ENCODE measurements at regions not wholly inside any gene's neighbourhood (a gene's known extent, or its start where the extent isn't known, plus 50 kb on each side); places are given as distances from the start of the nearest gene placed in this dataset.

GRCh38 chr2:142580691-142581090 is 296.8 kb upstream of the KYNU start:
- Histone ChIP-seq H3K4me3 (no peak overlapping the region), H3K4me1 (no peaks in the 10 kb centered on the region), H3K27ac (no peak overlapping the region), H3K36me3 (ENCODE audit: insufficient read depth in 1 of 2, low read depth in 1 of 2) (no peaks in the 10 kb centered on the region), H3K27me3 (ENCODE audit: insufficient read depth in 3 of 3, low read length in 2 of 3) (no peaks in the 10 kb centered on the region), H3K9me3 (no peaks in the 10 kb centered on the region)
- DNase-seq (no peak), ATAC-seq (no peak)
- WGBS, 3 donors, result 88 to 94% (median 90%) methylated on average over 5 of the region's 5 CpGs
- intact Hi-C loops (cut with DNase I), result no loop called here
- TF ChIP-seq, protein P1, sequence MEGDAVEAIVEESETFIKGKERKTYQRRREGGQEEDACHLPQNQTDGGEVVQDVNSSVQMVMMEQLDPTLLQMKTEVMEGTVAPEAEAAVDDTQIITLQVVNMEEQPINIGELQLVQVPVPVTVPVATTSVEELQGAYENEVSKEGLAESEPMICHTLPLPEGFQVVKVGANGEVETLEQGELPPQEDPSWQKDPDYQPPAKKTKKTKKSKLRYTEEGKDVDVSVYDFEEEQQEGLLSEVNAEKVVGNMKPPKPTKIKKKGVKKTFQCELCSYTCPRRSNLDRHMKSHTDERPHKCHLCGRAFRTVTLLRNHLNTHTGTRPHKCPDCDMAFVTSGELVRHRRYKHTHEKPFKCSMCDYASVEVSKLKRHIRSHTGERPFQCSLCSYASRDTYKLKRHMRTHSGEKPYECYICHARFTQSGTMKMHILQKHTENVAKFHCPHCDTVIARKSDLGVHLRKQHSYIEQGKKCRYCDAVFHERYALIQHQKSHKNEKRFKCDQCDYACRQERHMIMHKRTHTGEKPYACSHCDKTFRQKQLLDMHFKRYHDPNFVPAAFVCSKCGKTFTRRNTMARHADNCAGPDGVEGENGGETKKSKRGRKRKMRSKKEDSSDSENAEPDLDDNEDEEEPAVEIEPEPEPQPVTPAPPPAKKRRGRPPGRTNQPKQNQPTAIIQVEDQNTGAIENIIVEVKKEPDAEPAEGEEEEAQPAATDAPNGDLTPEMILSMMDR (IDR thresholded peaks at IDR 0.05), result no peak

DNA sequence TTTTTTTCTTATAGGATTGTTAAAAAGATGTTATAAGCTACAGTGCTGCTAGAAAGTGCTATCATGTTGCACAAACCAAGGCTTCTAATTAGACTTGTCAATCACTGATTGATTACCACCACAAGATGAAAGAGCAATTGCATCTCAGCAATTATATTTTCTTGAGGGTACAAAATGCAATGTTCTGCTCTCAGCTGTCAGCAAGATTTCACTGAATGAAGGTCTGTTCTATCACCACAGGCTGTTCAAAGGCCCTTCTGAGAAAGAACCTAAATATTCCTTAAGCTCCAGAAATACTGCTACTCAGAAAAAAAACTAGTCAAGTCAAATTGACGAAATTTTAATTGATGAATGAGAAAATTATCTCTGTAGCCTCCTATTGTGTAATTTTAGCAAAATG is 301.9 kb upstream of the KYNU start:
- DNase-seq, result no peak
- H3K9me3 ChIP-seq, result no peaks in the 10 kb centered on the region
- no peaks in the 10 kb centered on the region for H3K27me3 ChIP-seq (ENCODE audit: insufficient read depth in 3 of 3, low read length in 2 of 3)
- no peak overlapping the region for H3K4me3 ChIP-seq
- TF ChIP-seq, protein P1 (IDR thresholded peaks at IDR 0.05), result no peak
- H3K27ac ChIP-seq, result no peak overlapping the region
- 55 to 75% (median 60%) methylated on average over 1 of the region's 1 CpG for WGBS, 3 donors
- intact Hi-C loops (cut with DNase I), result no loop called here
- no peaks in the 10 kb centered on the region for H3K4me1 ChIP-seq
- ATAC-seq, result no peak
- no peaks in the 10 kb centered on the region for H3K36me3 ChIP-seq (ENCODE audit: insufficient read depth in 1 of 2, low read depth in 1 of 2)

GRCh38 chr2:142574388-142574787 is 303.1 kb upstream of the KYNU start:
- H3K27me3 ChIP-seq (ENCODE audit: insufficient read depth in 3 of 3, low read length in 2 of 3), result no peaks in the 10 kb centered on the region
- DNase-seq (no peak), ATAC-seq (no peak)
- intact Hi-C loops (cut with DNase I), result no loop called here
- H3K4me1 ChIP-seq, result no peaks in the 10 kb centered on the region
- H3K4me3 ChIP-seq, result no peak overlapping the region
- TF ChIP-seq, protein P1 (IDR thresholded peaks at IDR 0.05), result no peak
- H3K27ac ChIP-seq, result no peak overlapping the region
- no peaks in the 10 kb centered on the region for H3K36me3 ChIP-seq (ENCODE audit: insufficient read depth in 1 of 2, low read depth in 1 of 2)
- no peaks in the 10 kb centered on the region for H3K9me3 ChIP-seq

- DNase-seq (no peak), ATAC-seq (no peak)
- no peaks in the 10 kb centered on the region for H3K36me3 ChIP-seq (ENCODE audit: insufficient read depth in 1 of 2, low read depth in 1 of 2)
- TF ChIP-seq, protein P1 (IDR thresholded peaks at IDR 0.05), result no peak
- intact Hi-C loops (cut with DNase I), result no loop called here
- no peaks in the 10 kb centered on the region for H3K27me3 ChIP-seq (ENCODE audit: insufficient read depth in 3 of 3, low read length in 2 of 3)
- 93 to 94% (median 93%) methylated on average over 5 of the region's 5 CpGs for WGBS, 3 donors
- H3K4me3 ChIP-seq, result no peak overlapping the region
- no peaks in the 10 kb centered on the region for H3K9me3 ChIP-seq
- no peak overlapping the region for H3K27ac ChIP-seq
- H3K4me1 ChIP-seq, result no peaks in the 10 kb centered on the region
These were observed 304.9 kb upstream of the KYNU start for GRCh38 chr2:142572346-142573132.

GRCh38 chr2:142571934-142572333 is 305.5 kb upstream of the KYNU start:
- no peaks in the 10 kb centered on the region for H3K9me3 ChIP-seq
- no peak overlapping the region for H3K27ac ChIP-seq
- H3K27me3 ChIP-seq (ENCODE audit: insufficient read depth in 3 of 3, low read length in 2 of 3), result no peaks in the 10 kb centered on the region
- TF ChIP-seq, protein P1 (IDR thresholded peaks at IDR 0.05), result no peak
- ATAC-seq, result no peak
- intact Hi-C loops (cut with DNase I), result no loop called here
- 70 to 85% (median 83%) methylated on average over 4 of the region's 4 CpGs for WGBS, 3 donors
- H3K36me3 ChIP-seq (ENCODE audit: insufficient read depth in 1 of 2, low read depth in 1 of 2), result no peaks in the 10 kb centered on the region
- DNase-seq, result no peak
- no peak overlapping the region for H3K4me3 ChIP-seq
- H3K4me1 ChIP-seq, result no peaks in the 10 kb centered on the region
